SU-DHL-6 (cell line): ENCODE measurements at regions not wholly inside any gene's neighbourhood (a gene's known extent, or its start where the extent isn't known, plus 50 kb on each side); places are given as distances from the start of the nearest gene placed in this dataset.

Source experiments
- H2AFZ ChIP-seq: fragments of 200-600 bp; sonication (generic); 2 replicates; pipeline ENCODE4 v1.6.1; 2014; ENCODE audit warnings: low read depth, mild to moderate bottlenecking, moderate library complexity, mixed read lengths, antibody characterized with exemption, low read length; ENCODE audit not compliant: severe bottlenecking
- H3F3A ChIP-seq: fragments of 200-600 bp; shearing (Covaris generic); 2 replicates; pipeline ENCODE4 v1.6.0; 2016; ENCODE audit warnings: antibody characterized with exemption, mild to moderate bottlenecking; ENCODE audit not compliant: insufficient read depth
- H3K27ac ChIP-seq: fragments of 200-600 bp; sonication (generic); 2 replicates; pipeline ENCODE4 v1.5.1; 2016; ENCODE audit warnings: low read depth, mild to moderate bottlenecking, low read length, moderate library complexity, mixed read lengths
- H3K27me3 ChIP-seq: fragments of 200-600 bp; sonication (generic), shearing (Covaris generic); 2 replicates; pipeline ENCODE4 v1.6.0; 2014; ENCODE audit warnings: mild to moderate bottlenecking, low read length
- H3K36me3 ChIP-seq: fragments of 200-600 bp; sonication (generic); 2 replicates; pipeline ENCODE4 v1.6.1; 2014; ENCODE audit warnings: mild to moderate bottlenecking, low read length, mixed read lengths
- H3K4me2 ChIP-seq: fragments of 300-600, 200-600 bp; shearing (Covaris generic), sonication (generic); 2 replicates; pipeline ENCODE4 v1.6.0; 2014; ENCODE audit warnings: low read length, low read depth, mild to moderate bottlenecking; ENCODE audit not compliant: poor library complexity, severe bottlenecking
- H3K4me3 ChIP-seq: fragments of 200-600 bp; sonication (generic); 2 replicates; pipeline ENCODE4 v1.5.1; 2014; ENCODE audit warnings: antibody characterized with exemption, low read length, mild to moderate bottlenecking, mixed read lengths; ENCODE audit not compliant: insufficient read depth, poor library complexity, severe bottlenecking
- H3K79me2 ChIP-seq: fragments of 200-600 bp; sonication (generic); 2 replicates; pipeline ENCODE4 v1.6.1; 2014; ENCODE audit warnings: mild to moderate bottlenecking, low read length, moderate library complexity; ENCODE audit not compliant: insufficient read depth
- H3K9ac ChIP-seq: fragments of 200-600 bp; sonication (generic); 2 replicates; pipeline ENCODE4 v1.7.0; 2014; ENCODE audit warnings: mild to moderate bottlenecking, low read length
- H3K9me2 ChIP-seq: fragments of 200-600 bp; sonication (generic); replicated peaks from 2 replicates; pipeline ENCODE4 v1.6.1; 2014; ENCODE audit warnings: low read length; ENCODE audit not compliant: insufficient read depth
- H3K9me3 ChIP-seq: fragments of 200-600 bp; sonication (generic); 2 replicates; pipeline ENCODE4 v1.6.1; 2014; ENCODE audit warnings: low read length, mixed read lengths; ENCODE audit not compliant: insufficient read depth
- H4K20me1 ChIP-seq: fragments of 200-600 bp; sonication (generic); 2 replicates; pipeline ENCODE4 v1.6.1; 2014; ENCODE audit warnings: low read depth, mild to moderate bottlenecking, antibody characterized with exemption, low read length, moderate library complexity, mixed read lengths
- EZH2phosphoT487 ChIP-seq: fragments of 200-600 bp; sonication (generic), shearing (Covaris generic); conservative IDR thresholded peaks from 2 replicates; pipeline ENCODE4 v1.6.1; 2018; ENCODE audit warnings: mild to moderate bottlenecking, antibody characterized with exemption, low read length, moderate library complexity, mixed read lengths
- TF ChIP-seq, protein P1 (sequence below): fragments of 200-600 bp; sonication (generic); IDR thresholded peaks from one replicate; pipeline ENCODE4 v1.5.1; 2017; ENCODE audit warnings: antibody characterized with exemption, mild to moderate bottlenecking, low read length, moderate library complexity; ENCODE audit not compliant: insufficient read depth, poor library complexity, severe bottlenecking

DNA sequence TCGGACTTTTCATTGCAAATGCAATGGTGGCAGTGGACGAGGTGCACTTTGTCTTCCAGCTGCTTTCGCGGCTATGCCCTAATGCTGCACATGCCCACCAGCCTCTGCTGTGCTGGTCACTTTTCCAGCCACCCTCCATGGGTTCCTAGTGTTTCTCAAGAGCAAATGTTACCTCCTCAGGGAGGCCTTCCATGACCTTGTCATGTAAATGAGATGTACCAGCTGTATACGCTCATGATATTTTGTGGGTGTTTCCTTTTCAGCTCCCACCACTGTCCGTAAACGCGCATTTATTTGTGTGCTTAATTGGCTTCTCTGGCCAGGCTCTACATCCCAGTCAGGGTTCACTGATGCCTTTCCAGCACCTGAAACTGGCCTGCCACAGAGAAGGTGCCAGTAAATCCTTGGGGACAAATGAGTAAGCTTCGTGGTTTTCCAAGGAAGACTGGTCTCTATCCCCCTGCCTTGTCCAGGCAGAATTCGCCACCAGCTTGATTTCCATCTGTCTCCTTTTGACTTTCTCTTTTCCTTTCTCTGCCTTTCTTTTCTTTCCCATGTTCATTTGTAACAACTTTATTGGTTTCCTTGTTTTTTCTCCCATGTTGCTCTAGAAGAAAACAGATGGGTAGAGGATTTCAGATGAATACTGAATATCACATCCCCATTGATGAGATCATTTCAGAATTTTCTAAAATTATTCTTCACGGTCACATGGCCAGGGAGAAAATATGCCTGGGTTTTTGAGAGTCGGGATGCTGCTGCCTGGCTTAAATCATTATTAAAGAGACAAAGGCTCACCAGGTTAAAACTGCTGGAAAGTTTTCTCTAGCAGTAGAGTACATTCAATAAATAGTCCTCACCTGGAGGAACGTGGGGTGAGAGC is 82.5 kb downstream of the CHST2 start:
- Histone ChIP-seq H2AFZ (no peak overlapping the region), H4K20me1 (no peaks in the 10 kb centered on the region), H3K9me3 (no peaks in the 10 kb centered on the region), H3K79me2 (no peaks in the 10 kb centered on the region), H3K4me2 (no peak overlapping the region), H3K27ac (no peak overlapping the region), H3K9ac (no peak overlapping the region), H3F3A (no peaks in the 10 kb centered on the region), H3K4me3 (no peak overlapping the region), H3K9me2 (no peaks in the 10 kb centered on the region), H3K36me3 (no peaks in the 10 kb centered on the region), H3K27me3 (no peaks in the 10 kb centered on the region)
- TF ChIP-seq, protein P1, sequence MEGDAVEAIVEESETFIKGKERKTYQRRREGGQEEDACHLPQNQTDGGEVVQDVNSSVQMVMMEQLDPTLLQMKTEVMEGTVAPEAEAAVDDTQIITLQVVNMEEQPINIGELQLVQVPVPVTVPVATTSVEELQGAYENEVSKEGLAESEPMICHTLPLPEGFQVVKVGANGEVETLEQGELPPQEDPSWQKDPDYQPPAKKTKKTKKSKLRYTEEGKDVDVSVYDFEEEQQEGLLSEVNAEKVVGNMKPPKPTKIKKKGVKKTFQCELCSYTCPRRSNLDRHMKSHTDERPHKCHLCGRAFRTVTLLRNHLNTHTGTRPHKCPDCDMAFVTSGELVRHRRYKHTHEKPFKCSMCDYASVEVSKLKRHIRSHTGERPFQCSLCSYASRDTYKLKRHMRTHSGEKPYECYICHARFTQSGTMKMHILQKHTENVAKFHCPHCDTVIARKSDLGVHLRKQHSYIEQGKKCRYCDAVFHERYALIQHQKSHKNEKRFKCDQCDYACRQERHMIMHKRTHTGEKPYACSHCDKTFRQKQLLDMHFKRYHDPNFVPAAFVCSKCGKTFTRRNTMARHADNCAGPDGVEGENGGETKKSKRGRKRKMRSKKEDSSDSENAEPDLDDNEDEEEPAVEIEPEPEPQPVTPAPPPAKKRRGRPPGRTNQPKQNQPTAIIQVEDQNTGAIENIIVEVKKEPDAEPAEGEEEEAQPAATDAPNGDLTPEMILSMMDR, result no peak
- TF ChIP-seq EZH2phosphoT487, result no peak

DNA sequence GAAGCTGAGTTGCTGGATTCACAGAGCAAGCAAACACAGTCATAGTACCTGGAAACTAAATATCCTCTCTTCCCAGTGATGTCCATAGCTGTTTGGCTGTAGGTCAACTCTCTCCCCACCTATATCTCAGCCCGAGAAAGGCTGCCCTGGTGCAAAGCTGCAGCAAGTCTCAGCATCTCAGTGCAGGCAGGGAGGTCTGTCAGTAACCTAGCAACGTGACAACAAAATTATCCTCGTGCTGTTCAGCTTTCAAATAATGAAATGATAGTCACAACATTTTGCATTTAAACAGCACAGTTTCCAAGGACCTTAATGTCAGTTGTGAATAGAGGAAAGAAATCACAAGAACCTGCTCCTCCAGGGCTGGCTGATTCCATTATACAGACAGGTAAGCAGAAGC is 83.6 kb downstream of the CHST2 start:
- Histone ChIP-seq H3K4me2 (no peak overlapping the region), H3K9me2 (no peaks in the 10 kb centered on the region), H3K79me2 (no peaks in the 10 kb centered on the region), H4K20me1 (no peaks in the 10 kb centered on the region), H2AFZ (no peak overlapping the region), H3K9ac (no peak overlapping the region), H3K9me3 (no peaks in the 10 kb centered on the region), H3K36me3 (no peaks in the 10 kb centered on the region), H3K4me3 (no peak overlapping the region), H3K27me3 (no peaks in the 10 kb centered on the region), H3F3A (no peaks in the 10 kb centered on the region), H3K27ac (no peak overlapping the region)
- TF ChIP-seq, protein P1, result no peak
- TF ChIP-seq EZH2phosphoT487, result no peak

DNA sequence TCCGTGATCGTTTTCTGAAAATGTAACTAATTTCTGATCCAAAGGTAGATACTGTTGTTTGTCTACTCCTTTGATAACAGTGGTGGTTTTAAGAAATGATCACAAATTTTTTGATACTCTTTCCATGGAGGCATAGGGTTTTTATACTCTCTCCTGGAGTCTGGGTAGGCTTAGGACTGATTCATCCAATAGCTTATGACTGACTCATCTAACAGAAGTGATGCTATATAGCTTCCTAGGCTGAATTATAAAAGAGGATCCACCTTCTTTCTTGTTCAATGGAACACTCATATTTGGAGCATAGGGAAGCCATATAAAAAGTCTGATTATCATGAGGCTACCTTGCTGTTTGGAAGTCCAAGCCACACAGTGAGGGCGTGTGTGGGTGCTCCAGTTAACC is 84.3 kb downstream of the CHST2 start:
- no peaks in the 10 kb centered on the region for H3K36me3 ChIP-seq
- H3K9me2 ChIP-seq, result no peaks in the 10 kb centered on the region
- H3K4me3 ChIP-seq, result no peak overlapping the region
- H3K9me3 ChIP-seq, result no peaks in the 10 kb centered on the region
- TF ChIP-seq, protein P1, result no peak
- no peak for TF ChIP-seq EZH2phosphoT487
- H2AFZ ChIP-seq, result no peak overlapping the region
- no peak overlapping the region for H3K4me2 ChIP-seq
- H4K20me1 ChIP-seq, result no peaks in the 10 kb centered on the region
- no peaks in the 10 kb centered on the region for H3K27me3 ChIP-seq
- H3K79me2 ChIP-seq, result no peaks in the 10 kb centered on the region
- H3F3A ChIP-seq, result no peaks in the 10 kb centered on the region
- H3K9ac ChIP-seq, result no peak overlapping the region
- no peak overlapping the region for H3K27ac ChIP-seq
